Natural killer cell (primary cell): ENCODE measurements at regions not wholly inside any gene's neighbourhood (a gene's known extent, or its start where the extent isn't known, plus 50 kb on each side); places are given as distances from the start of the nearest gene placed in this dataset.
A peak's percentile ranks its signal among the peaks of the same experiment; 100 is the strongest.

Source experiments
- ATAC-seq, 3 donors: fragments of 150-1000 bp in 2 of 3; fragments of 200-7000 bp in 1 of 3; cut with Tn5 transposase; 1 replicate in 1 of 3; 2 replicates in 2 of 3; pipeline ENCODE4 v1.10.0; 2021; ENCODE audit warnings: mild to moderate bottlenecking in 2 of 3, moderate library complexity in 2 of 3
- DNase-seq, 2 donors: peaks; one replicate each; pipeline versions ENCODE4 v3.0.0 to v3.0.0-alpha.2; 2013 to 2021; ENCODE audit warnings: mixed read lengths in 1 of 2
- H3K27ac ChIP-seq: one replicate; pipeline ENCODE4 v1.5.1; 2013; ENCODE audit warnings: mild to moderate bottlenecking, low read length
- H3K27me3 ChIP-seq: one replicate; pipeline ENCODE4 v1.6.1; 2013; ENCODE audit warnings: low read length; ENCODE audit not compliant: control insufficient read depth, insufficient read depth
- H3K36me3 ChIP-seq: one replicate; pipeline ENCODE4 v1.6.1; 2013; ENCODE audit warnings: low read length; ENCODE audit not compliant: control insufficient read depth, insufficient read depth
- H3K4me1 ChIP-seq: one replicate; pipeline ENCODE4 v1.6.1; 2013; ENCODE audit warnings: low read length; ENCODE audit not compliant: control insufficient read depth, insufficient read depth
- H3K4me3 ChIP-seq: one replicate; pipeline ENCODE4 v1.5.1; 2013; ENCODE audit warnings: low read length
- H3K9me3 ChIP-seq: one replicate; pipeline ENCODE4 v1.6.1; 2013; ENCODE audit warnings: low read length; ENCODE audit not compliant: control insufficient read depth, insufficient read depth
- H3K27ac Mint-ChIP-seq, 2 donors: one replicate each; pipeline ENCODE4 v1.8.0; 2022; ENCODE audit warnings: mild to moderate bottlenecking in 2 of 2, mixed read lengths in 2 of 2, moderate library complexity in 1 of 2
- H3K27me3 Mint-ChIP-seq, 2 donors: one replicate each; pipeline ENCODE4 v1.8.0; 2022; ENCODE audit warnings: low read depth in 2 of 2, mixed read lengths in 2 of 2
- H3K36me3 Mint-ChIP-seq: one replicate; pipeline ENCODE4 v1.8.0; 2022; ENCODE audit warnings: mixed read lengths
- H3K4me1 Mint-ChIP-seq, 2 donors: one replicate each; pipeline ENCODE4 v1.8.0; 2022; ENCODE audit warnings: mixed read lengths in 2 of 2
- H3K4me3 Mint-ChIP-seq: one replicate; pipeline ENCODE4 v1.8.0; 2022; ENCODE audit warnings: mild to moderate bottlenecking, moderate library complexity, mixed read lengths
- H3K9me3 Mint-ChIP-seq, 2 donors: one replicate each; pipeline ENCODE4 v1.8.0; 2022; ENCODE audit warnings: mixed read lengths in 2 of 2
- WGBS: methylation state at CpG from one replicate; pipeline ENCODE4 v1.1.7; 2013; ENCODE audit warnings: missing lambda C conversion rate; ENCODE audit not compliant: insufficient coverage; 5-methylcytosine and 5-hydroxymethylcytosine counted together
- intact Hi-C: fragments of 100-400 bp; cut with micrococcal nuclease; formaldehyde crosslinking; loops from one replicate; pipeline ENCODE4 v1.14.2; 2022
- TF ChIP-seq, protein P1 (sequence below): fragments of 200-600 bp; IDR thresholded peaks from one replicate; pipeline ENCODE4 v1.8.0; 2022; ENCODE audit warnings: antibody characterized with exemption

DNA sequence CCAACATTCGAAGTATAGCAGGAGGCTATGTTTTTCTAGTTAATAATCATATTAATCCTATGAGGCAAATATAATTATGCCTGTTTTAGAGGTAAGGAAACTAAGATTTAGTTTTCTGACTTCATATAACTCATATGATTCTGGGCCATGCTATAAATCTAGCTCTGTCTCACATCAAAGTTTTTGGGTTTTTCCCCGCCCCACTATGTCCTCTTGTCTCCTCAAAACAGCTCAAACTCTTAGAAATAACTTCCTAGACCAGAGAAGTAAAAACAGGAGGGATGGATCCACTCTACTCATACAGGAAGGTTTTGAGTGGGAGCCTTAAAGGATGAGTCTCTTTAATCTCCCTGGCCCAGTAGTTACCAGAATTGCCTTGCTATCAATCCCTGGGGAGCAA is 256.4 kb upstream of the FGGY start:
- 86% methylated on average over 1 of the region's 2 CpGs for WGBS
- Mint-ChIP-seq H3K27me3 (peaks cover 0 to 9% of the 10 kb centered on the region in 2 donors), H3K27ac (no peak overlapping the region), H3K9me3 (no peaks in the 10 kb centered on the region), H3K36me3 (no peaks in the 10 kb centered on the region), H3K4me1 (peaks cover 22% of the 10 kb centered on the region in 2 donors), H3K4me3 (no peak overlapping the region)
- H3K27ac ChIP-seq = no peak overlapping the region
- no peaks in the 10 kb centered on the region for H3K27me3 ChIP-seq
- no peak overlapping the region for H3K4me3 ChIP-seq
- DNase-seq (no peak), ATAC-seq (no peak)
- no peaks in the 10 kb centered on the region for H3K9me3 ChIP-seq
- H3K4me1 ChIP-seq = peaks cover 19% of the 10 kb centered on the region
- intact Hi-C loops = loop anchor here (10.0 kb wide), 3 partner anchors 226 to 256 kb away; partner anchors contain the start of genes FGGY and JUN
- H3K36me3 ChIP-seq = no peaks in the 10 kb centered on the region
- TF ChIP-seq, protein P1, sequence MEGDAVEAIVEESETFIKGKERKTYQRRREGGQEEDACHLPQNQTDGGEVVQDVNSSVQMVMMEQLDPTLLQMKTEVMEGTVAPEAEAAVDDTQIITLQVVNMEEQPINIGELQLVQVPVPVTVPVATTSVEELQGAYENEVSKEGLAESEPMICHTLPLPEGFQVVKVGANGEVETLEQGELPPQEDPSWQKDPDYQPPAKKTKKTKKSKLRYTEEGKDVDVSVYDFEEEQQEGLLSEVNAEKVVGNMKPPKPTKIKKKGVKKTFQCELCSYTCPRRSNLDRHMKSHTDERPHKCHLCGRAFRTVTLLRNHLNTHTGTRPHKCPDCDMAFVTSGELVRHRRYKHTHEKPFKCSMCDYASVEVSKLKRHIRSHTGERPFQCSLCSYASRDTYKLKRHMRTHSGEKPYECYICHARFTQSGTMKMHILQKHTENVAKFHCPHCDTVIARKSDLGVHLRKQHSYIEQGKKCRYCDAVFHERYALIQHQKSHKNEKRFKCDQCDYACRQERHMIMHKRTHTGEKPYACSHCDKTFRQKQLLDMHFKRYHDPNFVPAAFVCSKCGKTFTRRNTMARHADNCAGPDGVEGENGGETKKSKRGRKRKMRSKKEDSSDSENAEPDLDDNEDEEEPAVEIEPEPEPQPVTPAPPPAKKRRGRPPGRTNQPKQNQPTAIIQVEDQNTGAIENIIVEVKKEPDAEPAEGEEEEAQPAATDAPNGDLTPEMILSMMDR = no peak

DNA sequence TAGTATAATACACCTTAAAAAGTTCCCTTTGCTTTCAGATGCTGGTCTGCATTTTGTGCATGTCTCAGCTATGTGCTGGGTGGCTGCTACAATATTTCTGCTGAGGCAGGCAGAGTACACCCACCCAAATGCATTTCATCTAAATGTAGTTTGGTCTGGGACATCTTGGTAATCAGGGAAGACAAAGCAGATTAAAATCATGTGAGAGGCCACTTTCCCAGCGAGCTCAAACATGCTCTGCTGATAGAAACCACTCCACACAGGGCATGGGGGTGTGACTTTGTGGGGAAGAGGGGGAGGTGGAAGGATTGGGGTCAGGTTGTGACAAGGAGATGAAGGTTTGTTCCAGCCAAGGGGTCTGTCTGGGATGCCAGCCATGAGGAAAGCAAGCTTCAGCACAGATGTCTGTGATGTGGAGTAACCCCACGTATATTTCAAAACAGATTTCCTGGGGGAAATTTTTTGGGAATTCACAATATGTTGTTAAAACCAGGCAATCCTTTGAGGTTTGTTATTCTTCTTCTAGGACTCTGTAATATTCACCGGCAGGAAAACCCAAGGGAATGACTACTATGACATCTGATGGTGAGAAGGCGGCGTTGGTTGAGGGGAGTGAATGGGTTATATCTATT is 255.1 kb upstream of the FGGY start:
- H3K27ac Mint-ChIP-seq = peak overlapping the region in 1 of 2 donors; percentile 19
- peaks cover 0 to 9% of the 10 kb centered on the region in 2 donors for H3K27me3 Mint-ChIP-seq
- Histone ChIP-seq H3K36me3 (no peaks in the 10 kb centered on the region), H3K27me3 (no peaks in the 10 kb centered on the region), H3K9me3 (no peaks in the 10 kb centered on the region), H3K4me1 (peaks cover 31% of the 10 kb centered on the region), H3K4me3 (no peak overlapping the region), H3K27ac (no peak overlapping the region)
- no peaks in the 10 kb centered on the region for H3K36me3 Mint-ChIP-seq
- peaks cover 35% of the 10 kb centered on the region in 2 donors for H3K4me1 Mint-ChIP-seq
- TF ChIP-seq, protein P1 = no peak
- no peak overlapping the region for H3K4me3 Mint-ChIP-seq
- DNase-seq (no peak), ATAC-seq (no peak)
- H3K9me3 Mint-ChIP-seq = no peaks in the 10 kb centered on the region
- intact Hi-C loops = loop anchor here (10.0 kb wide), 3 partner anchors 227 to 257 kb away; partner anchors contain the start of genes FGGY and JUN
- WGBS = 86% methylated on average over 5 of the region's 5 CpGs

DNA sequence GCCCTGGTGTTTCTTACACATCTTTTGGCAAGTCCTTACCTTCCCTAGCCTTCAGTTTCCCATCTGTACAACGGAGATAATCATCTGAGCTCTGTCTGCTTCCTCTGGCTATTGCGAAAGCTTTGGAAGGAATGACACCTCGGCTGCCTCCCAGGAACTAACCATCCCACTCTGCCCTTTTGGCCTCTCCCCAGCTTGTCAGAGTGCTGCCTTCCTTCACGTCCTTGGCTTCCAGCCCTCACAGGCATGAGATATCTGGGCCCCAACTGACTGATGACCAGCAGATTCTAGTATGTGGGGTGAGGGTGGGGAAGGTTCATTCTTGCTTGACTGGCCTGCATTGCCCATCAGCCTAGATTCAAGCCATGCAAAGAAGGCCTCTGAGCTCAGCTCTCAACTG is 253.1 kb upstream of the FGGY start:
- Histone ChIP-seq H3K27ac (no peak overlapping the region), H3K4me3 (no peak overlapping the region), H3K27me3 (no peaks in the 10 kb centered on the region), H3K4me1 (peaks cover 42% of the 10 kb centered on the region), H3K36me3 (no peaks in the 10 kb centered on the region), H3K9me3 (no peaks in the 10 kb centered on the region)
- Mint-ChIP-seq H3K27me3 (no peaks in the 10 kb centered on the region), H3K4me1 (peaks cover 37 to 44% of the 10 kb centered on the region in 2 donors), H3K36me3 (no peaks in the 10 kb centered on the region), H3K9me3 (no peaks in the 10 kb centered on the region), H3K27ac (peak overlapping the region; percentile 80 to 84), H3K4me3 (no peak overlapping the region)
- TF ChIP-seq, protein P1 = no peak
- ATAC-seq (no peak), DNase-seq (no peak)
- WGBS = 71% methylated on average over 4 of the region's 4 CpGs
- intact Hi-C loops = loop anchor here (10.0 kb wide), 3 partner anchors 229 to 259 kb away; partner anchors contain the start of genes FGGY and JUN
